ENCODE measurements at regions not wholly inside any gene's neighbourhood (a gene's known extent, or its start where the extent isn't known, plus 50 kb on each side); places are given as distances from the start of the nearest gene placed in this dataset.

- H4K20me1 ChIP-seq (replicated peaks; ENCODE audit: control insufficient read depth, extremely low read depth, insufficient read depth, low read length), result no peaks in the 10 kb centered on the region
- no peak overlapping the region for H3K4me3 ChIP-seq (replicated peaks in 1 of 3; ENCODE audit: insufficient read depth in 1 of 3, low read depth in 1 of 3, low read length in 3 of 3)
- H3K27me3 ChIP-seq (ENCODE audit: control insufficient read depth in 2 of 2, insufficient read depth in 2 of 2, low read length in 2 of 2), result no peaks in the 10 kb centered on the region
- H2AFZ ChIP-seq (ENCODE audit: low read depth, low read length), result no peak overlapping the region
- intact Hi-C loops (cut with micrococcal nuclease) (no loop called here), dilution Hi-C loops (cut with MboI; ENCODE audit: extremely low pct_ligation_motif_present, low sequenced_read_pairs) (no loop called here)
- H3K9me1 ChIP-seq (replicated peaks; ENCODE audit: control insufficient read depth, extremely low read depth, insufficient read depth, low read length), result no peaks in the 10 kb centered on the region
- no peak overlapping the region for H3K4me2 ChIP-seq (ENCODE audit: insufficient read depth, low read length)
- ChIA-PET CTCF (no interaction called here), POLR2A (no interaction called here)
- no peak overlapping the region for H3K9ac ChIP-seq (replicated peaks; ENCODE audit: extremely low read depth, insufficient read depth, low read length)
- no peak overlapping the region for H3K27ac ChIP-seq (ENCODE audit: insufficient read depth, low read depth, low read length)
- no peaks in the 10 kb centered on the region for H3K9me3 ChIP-seq (replicated peaks; ENCODE audit: control insufficient read depth, insufficient read depth, low read length)
- H3K36me3 ChIP-seq (ENCODE audit: control insufficient read depth in 2 of 2, extremely low read depth in 1 of 2, insufficient read depth in 2 of 2, low read length in 2 of 2), result no peaks in the 10 kb centered on the region
- DNase-seq (ENCODE audit: low read depth, low spot score) (peak; percentile 16), FAIRE-seq (no peak)
- TF ChIP-seq GATA2 (IDR thresholded peaks at IDR 0.05; ENCODE audit: insufficient read depth, insufficient read length, low read depth, low read length) (peak; percentile 81), JUN (IDR thresholded peaks at IDR 0.05; ENCODE audit: borderline replicate concordance, insufficient read depth, insufficient read length, low read depth) (no peak)
- BruUV-seq (replicated peaks), result no TSS peak
- no peaks in the 10 kb centered on the region for H3K4me1 ChIP-seq (ENCODE audit: control insufficient read depth, extremely low read depth, insufficient read depth, low read length)
- H3K79me2 ChIP-seq (ENCODE audit: control insufficient read depth, insufficient read depth, low read length), result no peaks in the 10 kb centered on the region
These were observed 1504.6 kb upstream of the CDH9 start for GRCh38 chr5:28542987-28543386.

GRCh38 chr5:28523888-28524635, 1485.7 kb upstream of the CDH9 start:
- FAIRE-seq, result no peak

More at GRCh38 chr5:28523888-28524635, 1485.7 kb upstream of the CDH9 start:
- Histone ChIP-seq H3K4me1 (ENCODE audit: control insufficient read depth, extremely low read depth, insufficient read depth, low read length) (peaks cover 3% of the 10 kb centered on the region), H4K20me1 (replicated peaks; ENCODE audit: control insufficient read depth, extremely low read depth, insufficient read depth, low read length) (no peaks in the 10 kb centered on the region), H3K4me3 (replicated peaks in 1 of 3; ENCODE audit: insufficient read depth in 1 of 3, low read depth in 1 of 3, low read length in 3 of 3) (no peak overlapping the region), H3K79me2 (ENCODE audit: control insufficient read depth, insufficient read depth, low read length) (no peaks in the 10 kb centered on the region), H3K9ac (replicated peaks; ENCODE audit: extremely low read depth, insufficient read depth, low read length) (no peak overlapping the region), H3K9me3 (replicated peaks; ENCODE audit: control insufficient read depth, insufficient read depth, low read length) (no peaks in the 10 kb centered on the region), H3K9me1 (replicated peaks; ENCODE audit: control insufficient read depth, extremely low read depth, insufficient read depth, low read length) (no peaks in the 10 kb centered on the region), H3K36me3 (ENCODE audit: control insufficient read depth in 2 of 2, extremely low read depth in 1 of 2, insufficient read depth in 2 of 2, low read length in 2 of 2) (no peaks in the 10 kb centered on the region), H2AFZ (ENCODE audit: low read depth, low read length) (no peak overlapping the region), H3K27me3 (ENCODE audit: control insufficient read depth in 2 of 2, insufficient read depth in 2 of 2, low read length in 2 of 2) (no peaks in the 10 kb centered on the region), H3K4me2 (ENCODE audit: insufficient read depth, low read length) (no peak overlapping the region), H3K27ac (ENCODE audit: insufficient read depth, low read depth, low read length) (no peak overlapping the region)
- dilution Hi-C loops (cut with MboI; ENCODE audit: extremely low pct_ligation_motif_present, low sequenced_read_pairs), result no loop called here
- no TSS peak for BruUV-seq (replicated peaks)
- POLR2A ChIA-PET, result no interaction called here
- intact Hi-C loops (cut with micrococcal nuclease), result no loop called here
- DNase-seq (ENCODE audit: low read depth, low spot score), result peak; percentile 45
- CTCF ChIA-PET, result no interaction called here
- no peak for TF ChIP-seq EZH2 (IDR thresholded peaks at IDR 0.05; ENCODE audit: borderline replicate concordance, low read depth, low read length, severe bottlenecking)

Measured in endothelial cell of umbilical vein (primary cell).